IPS DF 4.7 (cell line): ENCODE measurements at regions not wholly inside any gene's neighbourhood (a gene's known extent, or its start where the extent isn't known, plus 50 kb on each side); places are given as distances from the start of the nearest gene placed in this dataset.

Experiments
- DNase-seq: peaks from one replicate; pipeline ENCODE4 v3.0.0-alpha.2; 2013; ENCODE audit warnings: low spot score; ENCODE audit errors: extremely low read depth

- no peak for DNase-seq
Measured at GRCh38 chr4:58214376-58214775, 1104.2 kb upstream of the IGFBP7 start.

GRCh38 chr4:58209551-58209950 is 1099.4 kb upstream of the IGFBP7 start:
- DNase-seq: no peak

GRCh38 chr4:58209001-58209400 is 1098.8 kb upstream of the IGFBP7 start:
- no peak for DNase-seq

- DNase-seq: no peak
Measured at GRCh38 chr4:58205446-58206235, 1095.5 kb upstream of the IGFBP7 start.

- DNase-seq: no peak
Measured at GRCh38 chr4:58192217-58192616, 1082.0 kb upstream of the IGFBP7 start.

GRCh38 chr4:58191109-58191508 is 1080.9 kb upstream of the IGFBP7 start:
- DNase-seq: no peak

GRCh38 chr4:58188316-58188715 is 1078.1 kb upstream of the IGFBP7 start:
- no peak for DNase-seq

GRCh38 chr4:58175024-58175423 is 1064.8 kb upstream of the IGFBP7 start:
- no peak for DNase-seq

- DNase-seq: no peak
Measured at GRCh38 chr4:58166490-58166889, 1056.3 kb upstream of the IGFBP7 start.

GRCh38 chr4:58163156-58163555 is 1053.0 kb upstream of the IGFBP7 start:
- DNase-seq: no peak

GRCh38 chr4:58149404-58150085 is 1039.4 kb upstream of the IGFBP7 start:
- no peak for DNase-seq

- no peak for DNase-seq
Measured at GRCh38 chr4:58144721-58145120, 1034.5 kb upstream of the IGFBP7 start.

GRCh38 chr4:58138786-58139668 is 1028.8 kb upstream of the IGFBP7 start:
- DNase-seq: no peak

- DNase-seq: no peak
Measured at GRCh38 chr4:58136604-58137003, 1026.4 kb upstream of the IGFBP7 start.

GRCh38 chr4:58127680-58128079 is 1017.5 kb upstream of the IGFBP7 start:
- DNase-seq: no peak

GRCh38 chr4:58119298-58119697 is 1009.1 kb upstream of the IGFBP7 start:
- no peak for DNase-seq

GRCh38 chr4:58113126-58113525 is 1002.9 kb upstream of the IGFBP7 start:
- DNase-seq: no peak

- DNase-seq: no peak
Measured at GRCh38 chr4:58111818-58112217, 1001.6 kb upstream of the IGFBP7 start.

- DNase-seq: peak; percentile 11
Measured at GRCh38 chr4:58093352-58093751, 983.2 kb upstream of the IGFBP7 start.

- no peak for DNase-seq
Measured at GRCh38 chr4:58090539-58090938, 980.4 kb upstream of the IGFBP7 start.

GRCh38 chr4:58081356-58081755 is 971.2 kb upstream of the IGFBP7 start:
- DNase-seq: no peak

GRCh38 chr4:58075724-58076123 is 965.5 kb upstream of the IGFBP7 start:
- no peak for DNase-seq
